SK-N-SH treated with all-trans-retinoic acid at 6 μM for 48 hours (cell line): ENCODE measurements at regions not wholly inside any gene's neighbourhood (a gene's known extent, or its start where the extent isn't known, plus 50 kb on each side); places are given as distances from the start of the nearest gene placed in this dataset.

Source experiments
- ATAC-seq: fragments of 200-7000 bp; cut with Tn5 transposase; 3 replicates; pipeline ENCODE4 v1.9.1; 2020; ENCODE audit warnings: mild to moderate bottlenecking, moderate library complexity
- ARNTL ChIP-seq: fragments of 450-650 bp; formaldehyde crosslinking; IDR thresholded peaks from 2 replicates; pipeline ENCODE4 v1.5.0; 2020; ENCODE audit warnings: low read depth, mild to moderate bottlenecking, moderate library complexity, borderline replicate concordance
- BACH2 ChIP-seq: fragments of 250-450 bp; sonication (Bioruptor Pico); IDR thresholded peaks from 2 replicates; pipeline ENCODE4 v1.9.0; 2021; ENCODE audit warnings: mild to moderate bottlenecking, borderline replicate concordance
- CREB5 ChIP-seq: fragments of 250-450 bp; sonication (Bioruptor Pico); IDR thresholded peaks from 2 replicates; pipeline ENCODE4 v1.5.1; 2020; ENCODE audit warnings: low read depth, mild to moderate bottlenecking, moderate library complexity
- CSDC2 ChIP-seq: fragments of 250-450 bp; sonication (Bioruptor Pico); IDR thresholded peaks from 2 replicates; pipeline ENCODE4 v1.5.0; 2020; ENCODE audit warnings: mild to moderate bottlenecking, moderate library complexity
- CSRNP3 ChIP-seq: fragments of 250-450 bp; sonication (Bioruptor Pico); IDR thresholded peaks from 2 replicates; pipeline ENCODE4 v1.5.1; 2021; ENCODE audit warnings: mild to moderate bottlenecking, moderate library complexity
- ESRRG ChIP-seq: fragments of 250-450 bp; sonication (Bioruptor Pico); IDR thresholded peaks from 2 replicates; pipeline ENCODE4 v1.6.1; 2021; ENCODE audit warnings: mild to moderate bottlenecking
- GLIS3 ChIP-seq: fragments of 250-450 bp; sonication (Bioruptor Pico); IDR thresholded peaks from 2 replicates; pipeline ENCODE4 v1.5.0; 2020; ENCODE audit warnings: mild to moderate bottlenecking, moderate library complexity
- OSR1 ChIP-seq: fragments of 250-450 bp; sonication (Bioruptor Pico); IDR thresholded peaks from 2 replicates; pipeline ENCODE4 v1.8.0; 2022; ENCODE audit warnings: moderate library complexity, mild to moderate bottlenecking, inconsistent platforms
- PATZ1 ChIP-seq: fragments of 250-450 bp; sonication (Bioruptor Pico); IDR thresholded peaks from 2 replicates; pipeline ENCODE4 v1.8.0; 2020; ENCODE audit warnings: mild to moderate bottlenecking, moderate library complexity, borderline replicate concordance
- POU6F1 ChIP-seq: fragments of 250-450 bp; sonication (Bioruptor Pico); IDR thresholded peaks from 2 replicates; pipeline ENCODE4 v1.8.0; 2021; ENCODE audit warnings: low read depth, mild to moderate bottlenecking, moderate library complexity, borderline replicate concordance
- RARB ChIP-seq: fragments of 250-450 bp; sonication (Bioruptor Pico); IDR thresholded peaks from 2 replicates; pipeline ENCODE4 v1.8.0; 2021; ENCODE audit warnings: mild to moderate bottlenecking, moderate library complexity
- SNAI2 ChIP-seq: fragments of 250-450 bp; sonication (Bioruptor Pico); IDR thresholded peaks from 2 replicates; pipeline ENCODE4 v1.5.0; 2020; ENCODE audit warnings: mild to moderate bottlenecking, moderate library complexity
- TCF4 ChIP-seq: fragments of 250-450 bp; sonication (Bioruptor Pico); IDR thresholded peaks from 2 replicates; pipeline ENCODE4 v1.8.0; 2021; ENCODE audit warnings: mild to moderate bottlenecking, moderate library complexity, borderline replicate concordance
- TOX ChIP-seq: fragments of 250-450 bp; sonication (Bioruptor Pico); IDR thresholded peaks from 2 replicates; pipeline ENCODE4 v1.8.0; 2021; ENCODE audit warnings: mild to moderate bottlenecking, moderate library complexity, borderline replicate concordance
- TSHZ2 ChIP-seq: fragments of 250-450 bp; sonication (Bioruptor Pico); IDR thresholded peaks from 2 replicates; pipeline ENCODE4 v1.5.0; 2020; ENCODE audit warnings: mild to moderate bottlenecking, moderate library complexity
- ZC3H10 ChIP-seq: fragments of 250-450 bp; sonication (Bioruptor Pico); IDR thresholded peaks from 2 replicates; pipeline ENCODE4 v1.5.1; 2021; ENCODE audit warnings: mild to moderate bottlenecking, moderate library complexity
- ZNF565 ChIP-seq: fragments of 450-650 bp; formaldehyde crosslinking; conservative IDR thresholded peaks from 2 replicates; pipeline ENCODE4 v1.5.0; 2020; ENCODE audit warnings: low read depth, mild to moderate bottlenecking, moderate library complexity
- ZNF70 ChIP-seq: fragments of 450-650 bp; formaldehyde crosslinking; IDR thresholded peaks from 2 replicates; pipeline ENCODE4 v1.5.0; 2020; ENCODE audit warnings: mild to moderate bottlenecking, moderate library complexity
- ZNF8 ChIP-seq: fragments of 450-650 bp; formaldehyde crosslinking; IDR thresholded peaks from 2 replicates; pipeline ENCODE4 v1.5.0; 2020; ENCODE audit warnings: mild to moderate bottlenecking, moderate library complexity

- TF ChIP-seq PATZ1 (CRISPR knock-in tag): no peak
- TF ChIP-seq SNAI2 (CRISPR knock-in tag): no peak
- no peak for TF ChIP-seq ZNF8 (CRISPR knock-in tag)
- TF ChIP-seq OSR1 (CRISPR knock-in tag): no peak
These were observed 65.6 kb upstream of the CD302 start (continued) for GRCh38 chr2:159863526-159864160.

GRCh38 chr2:159860581-159861310 lies 62.7 kb upstream of the CD302 start:
- no peak for ATAC-seq
- no peak for TF ChIP-seq ESRRG (CRISPR knock-in tag)
- no peak for TF ChIP-seq BACH2
- no peak for TF ChIP-seq GLIS3 (CRISPR knock-in tag)
- TF ChIP-seq RARB (CRISPR knock-in tag): no peak
- TF ChIP-seq CSDC2 (CRISPR knock-in tag): no peak
- no peak for TF ChIP-seq PATZ1 (CRISPR knock-in tag)
- no peak for TF ChIP-seq ZNF8 (CRISPR knock-in tag)
- no peak for TF ChIP-seq POU6F1 (CRISPR knock-in tag)
- TF ChIP-seq SNAI2 (CRISPR knock-in tag): no peak
- no peak for TF ChIP-seq CREB5 (CRISPR knock-in tag)
- no peak for TF ChIP-seq TSHZ2 (CRISPR knock-in tag)
- no peak for TF ChIP-seq TOX (CRISPR knock-in tag)
- no peak for TF ChIP-seq ARNTL (CRISPR knock-in tag)
- no peak for TF ChIP-seq TCF4 (CRISPR knock-in tag)
- TF ChIP-seq OSR1 (CRISPR knock-in tag): no peak
- TF ChIP-seq ZC3H10: no peak
- no peak for TF ChIP-seq ZNF70 (CRISPR knock-in tag)

- ATAC-seq: no peak
These were observed 61.6 kb upstream of the CD302 start for GRCh38 chr2:159859583-159859982.

More at GRCh38 chr2:159859583-159859982, 61.6 kb upstream of the CD302 start:
- TF ChIP-seq OSR1 (CRISPR knock-in tag) (no peak), POU6F1 (CRISPR knock-in tag) (no peak), SNAI2 (CRISPR knock-in tag) (no peak), ZNF565 (CRISPR knock-in tag) (no peak), CREB5 (CRISPR knock-in tag) (no peak), ESRRG (CRISPR knock-in tag) (no peak), CSRNP3 (CRISPR knock-in tag) (no peak), ARNTL (CRISPR knock-in tag) (no peak), ZNF8 (CRISPR knock-in tag) (no peak)
